ENCODE measurements at regions not wholly inside any gene's neighbourhood (a gene's known extent, or its start where the extent isn't known, plus 50 kb on each side); places are given as distances from the start of the nearest gene placed in this dataset.

DNA sequence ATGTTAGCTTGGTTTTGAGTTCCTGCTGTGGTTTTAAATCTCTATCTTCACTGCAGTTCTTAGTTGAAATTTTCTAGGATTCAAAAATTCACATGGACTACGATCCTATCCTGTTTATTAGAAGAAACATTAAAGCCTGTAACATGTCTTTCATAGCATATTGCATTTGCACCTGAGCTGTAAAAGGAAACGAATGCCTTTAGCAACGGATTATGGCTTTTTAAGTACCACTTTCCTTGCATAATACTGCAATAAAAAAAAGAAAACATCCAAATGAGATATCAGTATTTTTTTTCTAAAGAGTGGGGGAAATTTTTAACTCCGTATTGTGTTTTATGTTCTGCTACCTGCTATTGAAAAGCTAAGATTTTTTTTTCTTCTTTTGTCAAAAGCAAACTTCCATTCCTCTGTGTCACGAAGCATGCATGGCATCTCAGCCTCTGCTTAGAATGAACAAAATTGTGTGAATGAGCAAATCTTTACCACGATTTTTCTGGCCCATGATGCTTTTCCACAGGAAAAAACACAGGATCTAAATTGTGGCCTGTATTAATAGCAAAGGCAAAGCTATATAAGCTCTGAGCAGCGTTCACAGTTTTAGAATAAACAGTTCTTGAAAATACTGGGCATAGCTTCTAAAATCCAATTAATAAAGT, 110.0 kb upstream of the CDIN1 start:
- no peak for DNase-seq (ENCODE audit: low read depth in 2 of 2)

DNA sequence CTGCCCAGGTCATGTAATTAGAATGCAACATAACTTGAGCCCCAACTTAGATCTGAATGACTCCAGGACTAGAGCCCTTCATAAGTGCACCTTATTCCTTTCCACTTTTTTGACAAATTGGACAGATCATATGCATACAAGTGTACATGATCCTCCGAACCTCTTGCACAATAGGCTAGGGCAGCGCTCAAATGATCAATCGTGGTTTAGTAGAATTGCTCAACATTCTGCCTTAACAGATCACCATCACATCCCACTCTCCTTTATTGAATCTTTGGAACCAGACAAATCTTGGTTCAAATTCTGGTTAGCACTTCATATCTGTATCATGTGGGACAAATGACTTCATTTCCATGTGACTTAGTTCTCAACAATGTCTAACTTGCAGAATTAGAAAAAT, 106.8 kb upstream of the CDIN1 start:
- no peak for DNase-seq (ENCODE audit: low read depth in 2 of 2)

DNA sequence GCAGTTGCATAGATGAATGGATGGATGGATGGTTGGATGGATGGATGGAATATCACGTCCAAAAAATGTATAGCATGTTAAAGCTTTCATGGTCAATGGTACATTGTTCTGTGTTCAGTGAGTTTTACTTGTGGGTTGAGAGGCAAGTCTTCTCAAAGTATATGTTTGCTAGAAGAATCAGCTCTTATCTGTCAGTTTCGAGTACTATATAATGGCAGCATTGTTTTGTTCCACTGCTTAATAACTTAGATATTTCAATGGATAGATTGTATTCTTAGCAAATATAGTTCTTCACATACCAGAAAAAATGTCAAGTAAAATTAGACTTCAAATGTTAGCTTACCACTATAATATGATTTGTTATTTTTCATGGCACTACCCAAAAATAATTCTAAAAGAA, 100.9 kb upstream of the CDIN1 start:
- no peak for DNase-seq (ENCODE audit: low read depth in 2 of 2)

DNA sequence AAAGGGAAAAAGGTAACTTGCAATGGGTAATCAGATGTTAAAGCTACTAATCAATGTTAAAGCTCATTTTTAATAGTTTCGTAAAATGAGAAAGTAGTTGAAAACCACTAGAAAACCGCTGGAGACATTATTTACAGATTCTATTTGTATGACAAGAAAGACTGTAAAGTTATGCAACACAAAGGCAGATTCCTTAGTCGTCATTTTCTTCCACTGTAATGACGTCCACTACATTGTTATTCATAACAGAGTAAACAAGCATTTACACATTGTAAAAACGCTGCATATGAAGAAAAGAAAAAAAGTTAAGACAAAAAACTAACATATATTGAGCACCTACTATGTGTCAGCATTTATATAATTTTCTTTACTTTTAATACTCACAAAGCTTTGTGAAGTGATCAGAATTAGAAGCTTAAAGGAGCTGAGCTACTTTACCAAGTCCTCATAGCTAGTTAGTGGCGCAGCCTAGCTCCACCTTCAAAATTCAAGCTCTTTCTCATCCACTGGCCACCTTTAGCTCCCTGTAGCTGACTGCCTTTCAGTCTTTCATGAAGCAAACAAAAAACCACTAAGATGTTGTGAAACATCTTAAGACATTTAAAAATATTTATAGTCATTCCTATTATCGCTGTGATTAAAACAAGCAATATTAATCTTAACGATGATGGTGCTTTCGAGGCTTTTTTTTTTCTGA, 100.1 kb upstream of the CDIN1 start:
- no peak for DNase-seq (ENCODE audit: low read depth in 2 of 2)

DNA sequence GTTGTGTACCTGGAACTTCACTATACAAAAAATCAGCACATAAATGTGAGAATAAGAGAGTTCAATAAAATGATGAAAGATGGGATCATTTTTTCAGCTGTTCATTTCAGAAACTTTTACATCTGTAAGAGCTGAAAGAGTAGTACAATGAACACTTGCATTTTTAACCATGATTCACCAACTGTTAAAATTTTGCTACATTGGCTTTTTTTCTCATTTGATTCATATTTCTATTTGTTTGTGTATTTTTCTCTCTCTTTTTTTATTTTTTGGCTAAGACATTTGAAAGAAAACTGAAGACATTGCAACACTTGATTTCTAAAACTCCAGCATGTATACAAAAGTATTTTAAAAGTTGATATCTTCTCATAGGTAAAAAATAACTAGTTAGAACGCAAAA, 98.3 kb upstream of the CDIN1 start:
- no peak for DNase-seq (ENCODE audit: low read depth in 2 of 2)

DNA sequence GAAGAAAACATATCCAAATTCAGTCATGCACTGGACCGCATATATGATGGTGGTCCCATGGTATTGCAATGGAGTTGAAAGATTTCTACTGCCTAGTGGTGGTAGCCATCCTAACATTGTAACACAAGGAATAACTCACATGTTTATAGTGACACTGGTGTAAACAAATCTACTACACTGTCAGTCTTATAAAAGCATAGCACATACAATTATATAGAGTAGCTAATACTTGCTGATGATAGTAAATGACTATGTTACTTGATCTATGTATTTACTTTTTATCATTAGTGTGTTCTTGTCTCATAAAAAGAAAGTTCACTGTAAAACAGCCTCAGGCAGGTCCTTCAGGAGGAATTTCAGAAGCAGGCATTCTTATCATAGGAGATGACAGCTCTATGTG, 96.0 kb upstream of the CDIN1 start:
- DNase-seq (ENCODE audit: low read depth in 2 of 2) = no peak

DNA sequence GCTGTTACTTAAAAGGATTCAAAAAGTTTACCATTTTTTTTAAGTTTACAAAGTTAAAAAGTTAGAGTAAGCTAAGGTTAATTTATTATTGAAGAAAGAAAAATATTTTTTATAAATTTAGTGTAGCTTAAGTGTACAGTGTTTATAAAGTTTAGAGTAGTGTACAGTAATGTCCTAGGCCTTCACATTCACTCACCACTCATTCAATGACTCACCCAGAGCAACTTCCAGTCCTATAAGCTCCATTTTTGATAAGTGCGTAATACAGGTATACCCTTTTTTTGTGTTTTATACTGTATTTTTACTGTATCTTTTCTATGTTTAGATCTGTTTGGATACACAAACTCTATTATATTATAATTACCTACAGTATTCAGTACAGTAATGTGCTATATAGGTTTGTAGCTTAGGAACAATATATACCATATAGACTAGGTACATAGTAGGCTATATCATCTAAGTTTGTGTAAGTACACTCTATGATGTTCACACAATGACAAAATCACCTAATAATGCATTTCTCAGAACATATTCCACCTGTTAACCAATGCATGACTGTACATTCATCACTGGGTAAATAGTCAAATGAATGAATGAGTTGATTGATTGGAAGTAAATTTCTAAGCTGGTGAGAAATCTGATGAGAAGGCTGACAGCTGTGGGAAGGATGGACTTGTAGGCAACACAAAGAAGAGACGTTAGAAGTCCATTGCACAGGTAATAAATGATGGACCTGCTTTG, 95.2 kb upstream of the CDIN1 start:
- no peak for DNase-seq (ENCODE audit: low read depth in 2 of 2)

DNA sequence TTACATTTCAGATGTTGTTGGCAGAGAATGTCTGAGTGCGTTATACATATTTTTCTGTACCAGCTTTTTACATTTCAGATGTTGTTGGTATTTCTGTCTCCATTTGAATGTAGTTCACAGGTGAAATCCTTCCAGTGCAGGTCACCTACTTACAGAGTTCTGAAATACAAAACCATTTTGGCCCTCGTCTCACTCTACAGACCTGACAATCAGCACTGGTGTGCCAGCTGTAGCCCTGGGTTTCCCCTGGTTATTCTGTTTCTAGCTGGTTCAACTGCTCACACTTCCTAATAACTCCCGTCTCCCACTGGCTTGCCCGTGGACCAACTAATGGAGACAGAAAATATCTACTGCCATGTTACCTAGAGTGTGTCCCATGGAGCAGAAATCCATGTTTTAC, 87.5 kb upstream of the CDIN1 start:
- DNase-seq (ENCODE audit: low read depth in 2 of 2) = no peak

DNA sequence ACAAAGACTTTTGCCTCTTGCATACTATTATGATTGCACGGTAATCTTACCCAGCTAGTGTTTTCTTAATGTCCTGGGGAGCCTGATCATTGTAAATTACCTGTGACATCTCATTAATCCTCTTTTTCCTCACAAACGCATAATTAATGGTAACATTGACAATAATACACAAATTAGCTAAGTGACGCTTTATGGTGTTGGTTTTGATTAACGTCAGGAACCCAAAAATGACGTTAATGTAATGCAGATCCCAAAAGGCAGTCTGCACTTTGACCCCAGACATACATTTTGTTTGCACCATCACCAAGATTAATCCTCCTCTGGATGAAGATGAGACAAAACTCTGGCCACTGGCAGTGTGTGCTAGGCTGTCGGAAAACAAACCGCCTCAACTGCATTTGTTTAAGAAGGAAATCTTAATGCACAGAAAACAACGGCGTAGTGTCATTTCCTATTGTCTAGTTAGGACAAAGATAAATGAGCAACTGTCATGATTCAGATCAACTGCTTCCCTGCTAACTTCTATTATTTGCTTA, 83.9 kb upstream of the CDIN1 start:
- no peak for DNase-seq (ENCODE audit: low read depth in 2 of 2)

DNA sequence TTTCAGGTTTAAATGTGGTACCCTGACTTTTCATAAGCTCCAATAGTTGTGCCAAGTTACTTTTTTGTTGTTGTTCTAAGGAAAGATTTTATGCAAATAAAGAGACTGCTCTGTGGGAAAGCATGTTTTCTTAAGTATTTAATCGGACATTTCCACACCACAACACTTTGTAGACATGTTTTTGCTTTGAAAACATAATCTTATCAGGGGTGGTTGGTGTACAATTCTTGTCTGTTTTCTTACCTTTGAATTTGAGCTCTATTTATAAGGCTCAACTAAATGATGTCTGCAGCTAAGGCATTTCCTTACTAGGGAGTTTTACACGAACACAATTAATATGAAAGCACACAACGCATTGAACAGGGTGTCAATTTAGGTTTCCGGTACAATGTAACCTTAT, 81.5 kb upstream of the CDIN1 start:
- DNase-seq (ENCODE audit: low read depth in 2 of 2) = no peak

DNA sequence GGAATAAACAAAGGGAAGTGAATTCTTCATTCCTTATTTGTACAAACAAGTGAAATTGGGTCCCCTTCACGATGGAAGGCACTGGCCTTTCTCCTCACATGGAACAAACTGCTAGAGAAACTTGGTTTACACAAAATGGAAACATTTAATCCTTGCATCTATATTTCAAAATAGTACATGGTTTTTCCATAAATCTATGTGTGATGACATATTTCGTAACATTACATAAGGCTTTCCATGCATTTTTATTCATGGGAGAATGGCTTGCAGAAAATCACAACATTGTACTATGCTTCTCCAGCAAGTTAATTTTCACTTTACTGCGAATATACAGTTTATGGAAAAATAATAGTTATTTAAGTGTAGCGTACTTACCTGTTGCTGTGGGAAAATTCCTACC, 81.0 kb upstream of the CDIN1 start:
- DNase-seq (ENCODE audit: low read depth in 2 of 2) = no peak

DNA sequence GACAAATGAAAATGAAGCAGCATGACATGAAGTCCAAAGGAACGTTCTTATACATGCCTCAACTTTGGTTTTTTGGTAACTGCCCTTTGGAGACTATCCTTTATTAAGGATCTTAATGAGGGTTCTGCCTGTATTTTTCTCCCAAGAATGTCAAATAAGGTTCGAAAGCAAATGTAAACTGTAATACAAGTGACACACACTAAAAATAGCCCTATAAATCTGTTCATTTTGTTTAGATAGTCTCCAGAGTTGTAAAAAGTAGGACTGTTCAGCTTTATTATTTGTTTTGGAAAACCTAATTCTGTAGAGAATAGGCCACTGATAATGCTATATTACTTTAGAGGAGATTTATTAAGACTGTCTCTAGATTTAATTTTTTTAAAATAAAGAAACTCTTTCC, 80.5 kb upstream of the CDIN1 start:
- no peak for DNase-seq (ENCODE audit: low read depth in 2 of 2)

DNA sequence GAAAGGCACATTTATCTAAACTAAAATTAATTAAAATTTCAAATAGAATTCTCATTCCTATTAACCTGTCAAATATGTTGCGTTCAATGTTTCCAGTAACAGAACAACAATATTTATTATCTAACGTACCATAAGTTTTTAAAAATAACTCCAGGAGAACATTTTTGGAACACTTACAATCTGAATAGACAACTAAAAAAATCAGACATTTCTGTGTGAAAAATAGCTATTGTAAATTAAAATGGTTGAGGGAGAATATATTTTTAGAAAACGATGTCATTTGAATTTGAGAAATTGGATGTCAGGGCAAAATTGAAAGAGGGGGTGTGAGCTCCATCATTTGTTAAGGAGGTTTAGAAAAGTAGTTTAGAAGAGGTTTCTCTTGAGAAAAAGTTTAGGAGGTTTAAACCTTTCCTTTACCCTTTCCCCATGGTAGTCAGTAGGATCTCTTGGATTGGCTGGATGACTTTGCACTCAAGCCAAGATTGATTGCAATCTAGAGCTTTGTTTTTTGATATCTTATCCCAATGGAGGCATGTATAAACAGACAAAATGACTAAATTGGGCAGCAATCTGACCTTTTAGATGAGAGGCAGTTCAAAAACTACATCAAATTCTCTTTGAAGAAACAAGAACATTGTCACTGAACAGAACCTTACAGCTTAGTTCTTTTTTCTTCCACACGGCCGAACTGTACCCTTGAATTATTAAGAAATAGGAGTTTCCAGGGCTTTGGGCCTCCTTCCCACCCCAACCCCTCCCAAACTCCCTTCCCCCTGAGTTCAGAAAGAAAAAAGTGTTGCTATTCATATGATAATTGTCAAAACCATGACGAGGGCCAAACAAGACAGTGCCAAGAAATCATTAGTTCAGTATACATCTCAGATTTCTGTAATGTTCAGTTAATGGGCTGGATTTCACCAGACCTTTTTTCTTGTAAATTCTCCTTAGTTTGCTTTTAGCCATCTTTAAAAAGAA, 79.7 kb upstream of the CDIN1 start:
- no peak for DNase-seq (ENCODE audit: low read depth in 2 of 2)

DNA sequence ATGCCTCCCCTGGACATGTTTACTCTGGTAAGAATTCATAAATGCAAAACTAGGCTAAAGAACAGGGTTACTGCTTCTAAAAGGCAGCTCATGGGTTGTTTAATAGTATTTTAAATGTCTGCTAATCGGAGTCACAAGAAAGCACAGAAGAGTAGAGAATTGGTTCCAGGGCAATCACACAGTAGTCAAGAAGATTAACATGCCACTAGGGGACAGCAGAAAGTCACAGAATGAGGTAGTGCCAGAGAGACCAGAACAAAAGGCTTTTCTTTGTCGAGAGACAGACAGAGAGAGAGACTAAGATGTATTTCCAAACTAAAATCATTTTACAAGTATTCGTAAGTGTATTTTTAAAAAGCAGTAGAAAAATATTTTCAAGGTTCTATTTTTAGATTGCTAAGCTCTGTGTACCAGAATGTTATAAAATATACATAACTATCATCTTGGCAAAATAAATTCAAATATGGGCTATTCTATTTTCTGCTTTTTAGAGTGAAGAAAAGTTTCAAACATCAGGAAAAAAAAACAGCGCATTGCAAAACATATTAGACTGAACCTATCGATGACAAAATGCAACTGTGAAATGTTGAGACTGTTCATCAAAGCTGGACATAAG, 78.3 kb upstream of the CDIN1 start:
- no peak for DNase-seq (ENCODE audit: low read depth in 2 of 2)

DNA sequence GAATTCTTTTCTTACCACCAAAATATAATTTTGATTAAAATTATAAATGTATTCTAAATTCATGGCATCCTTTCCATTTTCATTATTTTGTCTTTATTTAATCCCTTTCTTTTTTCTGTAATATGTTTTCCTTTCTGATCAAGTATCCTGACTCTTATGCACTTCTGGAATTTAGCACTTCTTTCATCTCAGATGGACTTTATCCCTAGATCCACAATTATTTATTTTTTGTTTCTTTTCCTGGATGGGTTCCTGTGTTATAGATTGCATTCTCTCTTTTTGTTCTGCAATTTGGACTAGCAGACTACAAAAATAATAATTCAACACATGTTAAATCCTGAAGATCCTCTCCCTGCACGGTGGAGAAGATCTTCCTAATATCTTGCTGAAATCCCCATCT, 76.9 kb upstream of the CDIN1 start:
- DNase-seq (ENCODE audit: low read depth in 2 of 2) = no peak

DNA sequence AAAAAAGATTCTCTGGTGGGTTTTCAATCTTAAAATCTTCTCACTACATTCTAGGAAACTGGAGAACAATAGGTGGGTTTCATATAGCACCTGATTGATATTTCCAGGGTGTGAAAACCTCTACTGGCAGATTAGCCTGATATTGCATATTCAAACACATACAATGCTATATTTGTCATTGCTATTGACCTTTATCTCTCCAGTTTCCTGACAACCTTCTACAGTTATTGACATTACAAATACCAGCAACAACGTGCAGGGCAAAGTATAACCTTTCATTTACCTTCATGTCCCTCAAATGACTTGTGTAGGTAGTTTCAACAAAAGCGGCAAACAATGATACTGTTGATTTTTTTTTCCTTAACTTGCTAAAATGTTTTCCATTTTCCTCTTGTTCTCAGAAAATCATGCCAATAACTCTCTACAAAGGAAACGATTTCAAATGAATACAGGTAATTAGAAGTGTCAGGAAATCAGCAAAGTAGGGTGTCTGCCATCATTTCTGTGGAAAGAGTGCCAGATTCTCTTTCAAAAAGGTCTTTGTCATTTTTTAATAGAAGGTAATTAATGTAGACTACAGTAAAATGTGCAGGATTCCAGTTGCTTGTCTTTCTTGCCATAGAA, 72.6 kb upstream of the CDIN1 start:
- DNase-seq (ENCODE audit: low read depth in 2 of 2) = no peak

DNA sequence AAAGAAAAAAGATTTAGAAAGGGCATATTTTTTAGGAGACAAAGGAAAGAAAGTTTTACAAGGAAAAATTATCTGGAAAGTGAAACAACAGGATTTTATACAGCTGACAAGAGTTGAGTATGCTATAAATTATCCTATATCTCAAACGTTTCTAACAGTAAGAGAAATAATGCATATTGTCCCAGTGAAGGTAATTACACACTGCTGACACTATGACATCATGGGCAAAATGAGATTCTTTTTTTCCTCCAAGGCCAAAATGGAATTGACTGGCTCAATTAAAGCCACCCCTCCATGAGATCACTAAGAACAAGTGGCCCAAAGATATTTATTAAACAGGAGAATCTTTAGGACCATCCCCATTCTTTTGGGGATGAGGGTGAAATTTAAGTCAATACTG, 72.0 kb upstream of the CDIN1 start:
- DNase-seq (ENCODE audit: low read depth in 2 of 2) = no peak

DNA sequence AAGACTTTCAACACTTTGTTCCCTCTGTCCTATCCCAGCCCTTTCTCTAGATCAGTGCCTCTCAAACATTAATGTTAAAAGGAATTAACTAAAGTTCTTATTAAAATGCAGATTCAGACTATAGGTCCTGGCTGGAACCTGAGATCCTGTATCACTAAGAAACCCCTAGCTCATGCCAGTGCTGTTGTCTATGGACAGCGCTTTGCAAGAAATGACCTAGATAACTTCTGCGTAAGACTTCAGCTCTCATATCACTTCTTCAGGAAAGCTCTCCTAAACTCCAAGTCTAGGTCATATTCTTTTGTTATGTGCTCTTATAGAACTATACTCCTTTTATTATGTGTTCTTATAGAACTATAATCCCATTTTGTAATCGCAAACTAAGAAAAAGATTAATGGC, 67.8 kb upstream of the CDIN1 start:
- no peak for DNase-seq (ENCODE audit: low read depth in 2 of 2)

DNA sequence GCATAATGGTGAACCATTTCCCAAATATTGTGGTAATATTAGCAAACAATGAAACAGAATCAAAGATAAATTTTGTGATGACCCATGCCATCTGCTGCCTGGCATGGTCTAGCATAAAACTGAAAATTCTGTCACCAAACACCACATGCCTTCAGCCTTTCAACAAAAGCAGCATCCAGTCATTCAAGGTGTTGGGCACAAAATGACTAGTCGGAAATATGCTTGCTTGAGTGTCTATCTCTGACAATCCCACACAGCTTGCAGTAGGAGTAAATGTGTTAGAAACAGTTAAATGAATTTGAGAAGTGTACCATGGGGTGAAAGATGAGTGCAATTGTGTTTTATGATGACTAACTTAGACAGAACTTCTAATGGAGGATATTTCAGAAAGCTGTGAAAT, 61.7 kb upstream of the CDIN1 start:
- DNase-seq (ENCODE audit: low read depth in 2 of 2) = no peak

DNA sequence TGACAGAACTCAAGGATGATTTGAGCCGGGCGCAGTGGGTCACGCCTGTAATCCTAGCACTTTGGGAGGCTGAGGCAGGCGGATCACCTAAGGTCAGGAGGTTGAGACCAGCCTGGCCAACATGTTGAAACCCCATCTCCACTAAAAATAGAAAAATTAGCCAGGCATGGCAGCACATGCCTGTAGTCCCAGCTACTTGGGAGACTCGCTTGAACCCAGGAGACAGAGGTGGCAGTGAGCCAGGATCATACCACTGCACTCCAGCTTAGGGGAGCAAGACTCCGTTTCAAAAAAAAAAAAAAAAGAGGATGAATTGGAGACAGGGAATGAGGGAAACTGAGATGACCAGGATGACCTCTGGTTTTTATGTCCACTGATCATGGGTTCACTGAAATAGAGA, 60.4 kb upstream of the CDIN1 start:
- no peak for DNase-seq (ENCODE audit: low read depth in 2 of 2)

DNA sequence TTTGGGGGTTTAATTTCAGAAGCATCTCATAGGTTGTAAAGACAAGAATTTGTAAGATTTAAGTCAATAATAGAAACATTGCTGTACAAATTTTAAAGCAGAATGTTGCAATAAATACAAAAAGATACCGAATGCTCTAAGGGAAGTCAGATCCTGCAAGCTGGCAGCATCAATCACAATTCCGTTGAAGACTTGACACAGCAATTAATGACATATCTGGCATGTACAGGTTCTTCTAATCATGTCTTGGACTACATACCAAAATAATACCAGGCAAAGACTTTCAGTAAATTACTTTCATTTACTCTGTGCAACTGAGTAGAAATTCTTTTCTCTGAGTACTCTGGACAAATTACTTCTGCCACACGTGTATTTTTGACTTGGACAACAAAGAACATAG, 54.0 kb upstream of the CDIN1 start:
- DNase-seq (ENCODE audit: low read depth in 2 of 2) = no peak
